ENCODE measurements at regions not wholly inside any gene's neighbourhood (a gene's known extent, or its start where the extent isn't known, plus 50 kb on each side); places are given as distances from the start of the nearest gene placed in this dataset.

- intact Hi-C loops (cut with DNase I), result no loop called here
- DNase-seq (ENCODE audit: extremely low spot score), result no peak
- no peak overlapping the region for H3K4me3 ChIP-seq
- H3K27me3 ChIP-seq, result no peaks in the 10 kb centered on the region
- 87% methylated on average over 4 of the region's 4 CpGs for WGBS
- no peaks in the 10 kb centered on the region for H3K36me3 ChIP-seq
- no peaks in the 10 kb centered on the region for H3K4me1 ChIP-seq
- H3K9me3 ChIP-seq, result no peaks in the 10 kb centered on the region
- H3K27ac ChIP-seq (replicated peaks in 1 of 4), result no peak overlapping the region
- TF ChIP-seq POLR2AphosphoS5 (IDR thresholded peaks at IDR 0.05), result no peak
- no peak for TF ChIP-seq CTCF (IDR thresholded peaks at IDR 0.05)
- no peak for TF ChIP-seq POLR2A (IDR thresholded peaks at IDR 0.05; ENCODE audit: low read depth)
- TF ChIP-seq EP300 (IDR thresholded peaks at IDR 0.05), result no peak
Measured at GRCh38 chr3:81394651-81395524, 366.6 kb downstream of the GBE1 start.

- H3K36me3 ChIP-seq, result no peaks in the 10 kb centered on the region
- H3K9me3 ChIP-seq, result no peaks in the 10 kb centered on the region
- no peak overlapping the region for H3K4me3 ChIP-seq
- intact Hi-C loops (cut with DNase I), result no loop called here
- no peaks in the 10 kb centered on the region for H3K4me1 ChIP-seq
- no peaks in the 10 kb centered on the region for H3K27me3 ChIP-seq
- 57% methylated on average over 1 of the region's 1 CpG for WGBS
- DNase-seq (ENCODE audit: extremely low spot score), result no peak
- TF ChIP-seq POLR2A (IDR thresholded peaks at IDR 0.05; ENCODE audit: low read depth) (no peak), POLR2AphosphoS5 (IDR thresholded peaks at IDR 0.05) (no peak), CTCF (IDR thresholded peaks at IDR 0.05) (no peak), EP300 (IDR thresholded peaks at IDR 0.05) (no peak)
- H3K27ac ChIP-seq (replicated peaks in 1 of 4), result no peak overlapping the region
Measured at GRCh38 chr3:81393251-81393650, 368.2 kb downstream of the GBE1 start.

- H3K36me3 ChIP-seq, result no peaks in the 10 kb centered on the region
- intact Hi-C loops (cut with DNase I), result no loop called here
- H3K4me3 ChIP-seq, result no peak overlapping the region
- DNase-seq (ENCODE audit: extremely low spot score), result no peak
- no peak for TF ChIP-seq EP300 (IDR thresholded peaks at IDR 0.05)
- TF ChIP-seq CTCF (IDR thresholded peaks at IDR 0.05), result no peak
- no peak for TF ChIP-seq POLR2A (IDR thresholded peaks at IDR 0.05; ENCODE audit: low read depth)
- no peak for TF ChIP-seq POLR2AphosphoS5 (IDR thresholded peaks at IDR 0.05)
- H3K9me3 ChIP-seq, result no peaks in the 10 kb centered on the region
- H3K27me3 ChIP-seq, result no peaks in the 10 kb centered on the region
- no peaks in the 10 kb centered on the region for H3K4me1 ChIP-seq
- H3K27ac ChIP-seq (replicated peaks in 1 of 4), result no peak overlapping the region
Measured at GRCh38 chr3:81390796-81391195, 370.6 kb downstream of the GBE1 start.

- no peak overlapping the region for H3K4me3 ChIP-seq
- H3K36me3 ChIP-seq, result no peaks in the 10 kb centered on the region
- intact Hi-C loops (cut with DNase I), result no loop called here
- H3K27me3 ChIP-seq, result no peaks in the 10 kb centered on the region
- WGBS, result 86% methylated on average over 4 of the region's 4 CpGs
- H3K9me3 ChIP-seq, result no peaks in the 10 kb centered on the region
- H3K27ac ChIP-seq (replicated peaks in 1 of 4), result no peak overlapping the region
- DNase-seq (ENCODE audit: extremely low spot score), result no peak
- TF ChIP-seq EP300 (IDR thresholded peaks at IDR 0.05) (no peak), POLR2A (IDR thresholded peaks at IDR 0.05; ENCODE audit: low read depth) (no peak), POLR2AphosphoS5 (IDR thresholded peaks at IDR 0.05) (no peak), CTCF (IDR thresholded peaks at IDR 0.05) (no peak)
- H3K4me1 ChIP-seq, result no peaks in the 10 kb centered on the region
Measured at GRCh38 chr3:81388191-81388590, 373.3 kb downstream of the GBE1 start.

GRCh38 chr3:81382470-81382869 is 379.0 kb downstream of the GBE1 start:
- H3K36me3 ChIP-seq, result no peaks in the 10 kb centered on the region
- H3K4me1 ChIP-seq, result no peaks in the 10 kb centered on the region
- no peaks in the 10 kb centered on the region for H3K27me3 ChIP-seq
- no peak for DNase-seq (ENCODE audit: extremely low spot score)
- no peak for TF ChIP-seq POLR2A (IDR thresholded peaks at IDR 0.05; ENCODE audit: low read depth)
- TF ChIP-seq POLR2AphosphoS5 (IDR thresholded peaks at IDR 0.05), result no peak
- TF ChIP-seq EP300 (IDR thresholded peaks at IDR 0.05), result no peak
- TF ChIP-seq CTCF (IDR thresholded peaks at IDR 0.05), result no peak
- intact Hi-C loops (cut with DNase I), result no loop called here
- no peak overlapping the region for H3K4me3 ChIP-seq
- WGBS, result 94% methylated on average over 1 of the region's 1 CpG
- H3K27ac ChIP-seq (replicated peaks in 1 of 4), result no peak overlapping the region
- no peaks in the 10 kb centered on the region for H3K9me3 ChIP-seq

Measured in esophagus muscularis mucosa (tissue), 4 donors.